KMS-11 (cell line): ENCODE measurements at regions not wholly inside any gene's neighbourhood (a gene's known extent, or its start where the extent isn't known, plus 50 kb on each side); places are given as distances from the start of the nearest gene placed in this dataset.

Experiments used
- H2AFZ ChIP-seq: fragments of 200-600 bp; sonication (generic); 2 replicates; pipeline ENCODE4 v1.6.1; 2016; ENCODE audit warnings: antibody characterized with exemption, mixed run types, low read depth
- H3K27ac ChIP-seq: fragments of 200-600 bp; sonication (generic); 2 replicates; pipeline ENCODE4 v1.6.1; 2016; ENCODE audit warnings: mild to moderate bottlenecking, mixed run types
- H3K27me3 ChIP-seq: fragments of 200-600 bp; sonication (generic); 2 replicates; pipeline ENCODE4 v1.6.1; 2017; ENCODE audit warnings: mild to moderate bottlenecking, low read depth, mixed run types, moderate library complexity; ENCODE audit not compliant: insufficient read depth
- H3K36me3 ChIP-seq: fragments of 200-600 bp; sonication (generic); 2 replicates; pipeline ENCODE4 v1.6.1; 2017; ENCODE audit warnings: mild to moderate bottlenecking, mixed run types; ENCODE audit not compliant: insufficient read depth
- H3K4me1 ChIP-seq: fragments of 200-600 bp; sonication (generic); 2 replicates; pipeline ENCODE4 v1.6.1; 2016; ENCODE audit warnings: mild to moderate bottlenecking, low read depth, mixed run types; ENCODE audit not compliant: poor library complexity, severe bottlenecking
- H3K4me2 ChIP-seq: fragments of 200-600 bp; sonication (generic); 2 replicates; pipeline ENCODE4 v1.7.0; 2016; ENCODE audit warnings: mild to moderate bottlenecking, mixed run types
- H3K4me3 ChIP-seq: fragments of 200-600 bp; sonication (generic); IDR thresholded peaks from 2 replicates; pipeline ENCODE4 v1.6.1; 2017; ENCODE audit warnings: low read depth, low read length, mixed read lengths; ENCODE audit not compliant: insufficient read depth
- H3K79me2 ChIP-seq: fragments of 200-600 bp; sonication (generic); 2 replicates; pipeline ENCODE4 v1.6.1; 2016; ENCODE audit warnings: low read depth, mixed run types; ENCODE audit not compliant: insufficient read depth
- H3K9ac ChIP-seq: fragments of 200-600 bp; sonication (generic); 2 replicates; pipeline ENCODE4 v1.6.1; 2016; ENCODE audit warnings: mild to moderate bottlenecking, mixed run types
- H4K20me1 ChIP-seq: fragments of 200-600 bp; sonication (generic); 2 replicates; pipeline ENCODE4 v1.6.1; 2016; ENCODE audit warnings: mild to moderate bottlenecking, mixed run types; ENCODE audit not compliant: insufficient read depth
- CTCF ChIP-seq: fragments of 200-600 bp; sonication (generic); conservative IDR thresholded peaks from 2 replicates; pipeline ENCODE4 v1.6.1; 2017; ENCODE audit warnings: low read depth, mild to moderate bottlenecking, antibody characterized with exemption, low read length, moderate library complexity, mixed read lengths

GRCh38 chr11:103618528-103618927 is 417.9 kb upstream of the DDI1 start:
- TF ChIP-seq CTCF: no peak
- Histone ChIP-seq H3K27me3 (no peaks in the 10 kb centered on the region), H3K4me1 (no peaks in the 10 kb centered on the region), H3K79me2 (no peaks in the 10 kb centered on the region), H3K36me3 (no peaks in the 10 kb centered on the region), H4K20me1 (no peaks in the 10 kb centered on the region), H2AFZ (no peak overlapping the region), H3K27ac (no peak overlapping the region), H3K4me3 (no peak overlapping the region), H3K4me2 (no peak overlapping the region), H3K9ac (no peak overlapping the region)

- no peak overlapping the region for H2AFZ ChIP-seq
- H3K27ac ChIP-seq: no peak overlapping the region
- no peaks in the 10 kb centered on the region for H3K36me3 ChIP-seq
- no peak overlapping the region for H3K4me3 ChIP-seq
- TF ChIP-seq CTCF: no peak
- no peaks in the 10 kb centered on the region for H4K20me1 ChIP-seq
- no peaks in the 10 kb centered on the region for H3K79me2 ChIP-seq
- no peaks in the 10 kb centered on the region for H3K27me3 ChIP-seq
- H3K9ac ChIP-seq: no peak overlapping the region
- H3K4me2 ChIP-seq: no peak overlapping the region
- H3K4me1 ChIP-seq: no peaks in the 10 kb centered on the region
Measured at GRCh38 chr11:103619480-103619879, 417.0 kb upstream of the DDI1 start.

- no peaks in the 10 kb centered on the region for H4K20me1 ChIP-seq
- H3K4me3 ChIP-seq: no peak overlapping the region
- no peak overlapping the region for H3K9ac ChIP-seq
- no peak overlapping the region for H3K27ac ChIP-seq
- H3K36me3 ChIP-seq: no peaks in the 10 kb centered on the region
- TF ChIP-seq CTCF: no peak
- H3K4me2 ChIP-seq: no peak overlapping the region
- no peaks in the 10 kb centered on the region for H3K4me1 ChIP-seq
- no peaks in the 10 kb centered on the region for H3K79me2 ChIP-seq
- H3K27me3 ChIP-seq: no peaks in the 10 kb centered on the region
- no peak overlapping the region for H2AFZ ChIP-seq
Measured at GRCh38 chr11:103619938-103620337, 416.5 kb upstream of the DDI1 start.

DNA sequence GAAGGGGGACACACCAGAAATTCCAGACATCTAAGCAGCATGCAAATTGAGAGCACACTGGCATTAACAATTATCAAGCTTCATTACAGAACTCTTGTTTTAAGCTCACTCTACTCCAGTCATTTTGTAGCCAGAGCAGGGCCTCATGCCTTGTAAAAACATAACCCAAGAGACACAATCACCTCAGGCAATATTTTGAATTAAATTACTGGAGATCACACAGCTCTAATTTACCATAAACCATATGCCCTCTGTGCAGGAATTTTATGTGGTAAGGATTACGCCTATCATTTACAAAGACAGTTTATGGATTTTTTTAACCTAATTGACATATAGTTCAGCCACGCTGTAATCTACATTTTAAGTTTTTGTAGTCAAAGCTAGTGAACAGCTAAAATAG is 414.1 kb upstream of the DDI1 start:
- Histone ChIP-seq H3K4me2 (no peak overlapping the region), H3K4me3 (no peak overlapping the region), H3K79me2 (no peaks in the 10 kb centered on the region), H3K4me1 (no peaks in the 10 kb centered on the region), H2AFZ (no peak overlapping the region), H3K9ac (no peak overlapping the region), H3K27ac (no peak overlapping the region), H4K20me1 (no peaks in the 10 kb centered on the region), H3K27me3 (no peaks in the 10 kb centered on the region), H3K36me3 (no peaks in the 10 kb centered on the region)
- no peak for TF ChIP-seq CTCF

DNA sequence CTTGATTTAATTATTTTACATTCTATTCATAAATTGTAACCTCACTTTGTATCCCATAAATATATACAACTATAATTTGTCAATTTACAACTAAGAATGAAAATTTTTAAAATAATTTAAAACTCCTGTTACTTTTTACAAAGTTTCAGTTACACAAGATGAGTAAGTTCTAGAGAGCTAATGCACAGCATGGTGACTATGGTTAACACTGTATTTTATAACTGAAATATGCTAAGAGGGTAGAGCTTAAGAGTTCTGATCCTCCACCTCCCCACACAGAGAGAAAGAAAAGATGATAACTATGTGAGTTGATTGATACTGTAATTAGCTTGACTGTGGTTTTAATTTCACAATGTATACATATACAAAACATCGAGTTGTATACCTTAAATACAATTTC is 412.5 kb upstream of the DDI1 start:
- H4K20me1 ChIP-seq: no peaks in the 10 kb centered on the region
- no peak overlapping the region for H3K4me2 ChIP-seq
- H3K4me1 ChIP-seq: no peaks in the 10 kb centered on the region
- no peaks in the 10 kb centered on the region for H3K79me2 ChIP-seq
- H3K27ac ChIP-seq: no peak overlapping the region
- no peaks in the 10 kb centered on the region for H3K27me3 ChIP-seq
- no peaks in the 10 kb centered on the region for H3K36me3 ChIP-seq
- H3K4me3 ChIP-seq: no peak overlapping the region
- no peak overlapping the region for H2AFZ ChIP-seq
- no peak for TF ChIP-seq CTCF
- no peak overlapping the region for H3K9ac ChIP-seq
